Thymus (tissue), 11 donors: ENCODE measurements at regions not wholly inside any gene's neighbourhood (a gene's known extent, or its start where the extent isn't known, plus 50 kb on each side); places are given as distances from the start of the nearest gene placed in this dataset.
"Not testable (repeated sequence)": the region's sequence is repeated elsewhere in the genome, so short reads cannot be mapped to it uniquely, and the experiment has no call there.

ENCODE experiments used
- DNase-seq, 9 donors: peaks; one replicate each; pipeline ENCODE4 v3.0.0-alpha.2; 2013; ENCODE audit warnings: low spot score in 9 of 9, low read depth in 6 of 9, missing footprints in 1 of 9
- H3K27ac ChIP-seq, 2 donors: one replicate each; pipeline ENCODE4 v1.5.1; 2013; ENCODE audit warnings: control low read depth in 1 of 2, low read depth in 1 of 2, low read length in 1 of 2, mild to moderate bottlenecking in 1 of 2, moderate library complexity in 1 of 2
- H3K27me3 ChIP-seq, 2 donors: one replicate each; pipeline ENCODE4 v1.5.1; 2013; ENCODE audit warnings: low read length in 1 of 2; ENCODE audit not compliant: control insufficient read depth in 2 of 2, insufficient read depth in 1 of 2
- H3K36me3 ChIP-seq, 2 donors: one replicate each; pipeline ENCODE4 v1.5.1; 2013; ENCODE audit warnings: low read length in 1 of 2, mild to moderate bottlenecking in 1 of 2, moderate library complexity in 1 of 2; ENCODE audit not compliant: control insufficient read depth in 2 of 2, insufficient read depth in 2 of 2
- H3K4me1 ChIP-seq, 2 donors: one replicate each; pipeline ENCODE4 v1.5.1; 2013; ENCODE audit warnings: low read length in 2 of 2; ENCODE audit not compliant: control insufficient read depth in 2 of 2, insufficient read depth in 2 of 2
- H3K4me3 ChIP-seq, 2 donors: one replicate each; pipeline ENCODE4 v1.5.1; 2013; ENCODE audit warnings: low read length in 2 of 2, control low read depth in 1 of 2, mild to moderate bottlenecking in 1 of 2
- H3K9me3 ChIP-seq, 2 donors: one replicate each; pipeline ENCODE4 v1.5.1; 2013; ENCODE audit warnings: low read length in 1 of 2, mild to moderate bottlenecking in 1 of 2; ENCODE audit not compliant: control insufficient read depth in 2 of 2, insufficient read depth in 1 of 2
- WGBS: extraction: QIAGEN DNeasy Blood & Tissue Kit; methylation state at CpG from one replicate; pipeline ENCODE4 v1.1.7; 2013; 5-methylcytosine and 5-hydroxymethylcytosine counted together
- donor health status: healthy.

- 88% methylated on average over 2 of the region's 2 CpGs for WGBS
- no peak for DNase-seq
- Histone ChIP-seq H3K4me3 (no peak overlapping the region), H3K36me3 (no peaks in the 10 kb centered on the region), H3K4me1 (no peaks in the 10 kb centered on the region), H3K9me3 (no peaks in the 10 kb centered on the region), H3K27me3 (no peaks in the 10 kb centered on the region), H3K27ac (no peak overlapping the region)
Observed at GRCh38 chr12:74152370-74152769, 385.3 kb upstream of the ATXN7L3B start.

DNA sequence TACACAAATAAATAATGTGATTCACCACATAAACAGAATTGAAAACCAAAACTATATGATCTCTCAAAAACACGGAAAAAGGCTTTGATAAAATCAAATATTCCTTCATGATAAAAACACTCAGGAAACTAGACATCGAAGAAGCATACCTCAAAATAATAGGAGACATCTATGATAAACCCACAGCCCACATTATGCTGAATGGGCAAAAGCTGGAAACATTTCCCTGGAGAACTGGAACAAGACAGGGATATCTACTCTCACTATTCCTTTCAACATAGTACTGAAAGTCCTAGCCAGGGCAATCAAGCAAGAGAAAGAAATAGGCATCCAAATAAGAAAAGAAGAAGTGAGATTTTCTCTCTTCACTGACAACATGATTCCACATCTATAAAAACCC, 371.5 kb upstream of the ATXN7L3B start:
- Histone ChIP-seq H3K27me3 (no peaks in the 10 kb centered on the region), H3K27ac (no peak overlapping the region), H3K36me3 (no peaks in the 10 kb centered on the region), H3K9me3 (no peaks in the 10 kb centered on the region), H3K4me1 (no peaks in the 10 kb centered on the region), H3K4me3 (no peak overlapping the region)
- 92% methylated on average over 2 of the region's 2 CpGs for WGBS
- DNase-seq = no peak

DNA sequence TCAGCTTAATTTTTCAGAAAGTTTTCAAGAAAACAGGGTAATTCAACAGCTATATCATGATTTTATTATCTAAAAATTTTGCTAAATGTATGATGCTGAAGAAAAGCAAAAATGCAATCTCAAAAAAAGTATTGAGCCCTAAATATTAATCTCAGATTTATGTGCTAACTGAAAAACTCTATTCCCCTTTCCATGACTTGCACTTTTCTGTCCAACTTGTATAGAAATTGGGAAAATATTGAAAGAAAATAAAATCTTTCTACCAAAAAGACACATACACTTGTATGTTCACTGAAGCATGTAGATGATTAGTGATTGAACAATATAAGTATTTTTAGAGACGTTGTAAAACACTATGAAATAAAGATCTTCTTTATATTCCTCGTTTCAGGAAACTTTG, 368.0 kb upstream of the ATXN7L3B start:
- H3K27me3 ChIP-seq = no peaks in the 10 kb centered on the region
- H3K36me3 ChIP-seq = no peaks in the 10 kb centered on the region
- no peak overlapping the region for H3K4me3 ChIP-seq
- no peaks in the 10 kb centered on the region for H3K4me1 ChIP-seq
- H3K9me3 ChIP-seq = no peaks in the 10 kb centered on the region
- no peak overlapping the region for H3K27ac ChIP-seq
- DNase-seq = no peak
- WGBS = 73% methylated on average over 2 of the region's 2 CpGs

DNA sequence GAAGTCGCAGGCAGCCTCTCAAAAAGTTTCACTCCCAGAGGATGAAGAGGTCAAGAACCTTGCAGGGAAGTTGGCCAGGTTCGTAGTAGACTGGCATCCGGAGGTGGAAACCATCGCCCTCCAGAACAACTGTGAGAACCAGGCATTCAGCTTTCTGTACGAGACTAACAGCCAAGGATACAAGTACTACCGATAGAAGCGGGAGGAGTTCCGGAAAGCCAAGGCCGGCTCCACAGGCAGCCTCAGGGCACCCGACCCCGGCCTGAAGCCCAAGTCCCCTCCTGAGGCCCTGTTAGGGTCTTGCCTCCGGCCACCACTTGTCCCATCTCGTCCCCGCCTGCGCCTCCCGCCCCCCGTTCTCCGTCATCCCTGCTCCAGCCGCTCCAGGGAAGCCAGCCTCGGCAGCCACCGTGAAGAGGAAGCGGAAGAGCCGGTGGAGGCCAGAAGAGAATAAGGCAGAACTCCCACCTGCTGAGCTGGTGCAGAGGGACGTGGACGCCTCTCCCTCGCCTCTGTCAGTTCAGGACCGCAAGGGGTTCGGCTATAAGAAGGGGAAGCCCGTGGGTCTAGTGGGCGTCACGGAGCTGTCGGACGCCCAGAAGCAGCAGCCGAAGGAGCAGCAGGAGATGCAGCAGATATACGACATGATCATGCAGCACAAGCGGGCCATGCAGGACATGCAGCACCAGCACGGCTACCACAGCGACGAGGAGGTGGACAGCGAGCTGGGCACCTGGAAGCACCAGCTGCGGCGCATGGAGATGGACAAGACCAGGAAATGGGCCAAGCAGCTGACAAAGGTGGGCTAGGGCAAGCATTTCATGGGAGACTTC, 366.8 kb upstream of the ATXN7L3B start:
- Histone ChIP-seq H3K36me3 (no peaks in the 10 kb centered on the region), H3K27me3 (no peaks in the 10 kb centered on the region), H3K9me3 (no peaks in the 10 kb centered on the region), H3K4me1 (no peaks in the 10 kb centered on the region), H3K27ac (no peak overlapping the region), H3K4me3 (no peak overlapping the region)
- no peak for DNase-seq
- WGBS = 95% methylated on average over 42 of the region's 42 CpGs

GRCh38 chr12:74171478-74171909, 366.1 kb upstream of the ATXN7L3B start:
- Histone ChIP-seq H3K27ac (no peak overlapping the region), H3K4me1 (no peaks in the 10 kb centered on the region), H3K9me3 (no peaks in the 10 kb centered on the region), H3K27me3 (no peaks in the 10 kb centered on the region), H3K4me3 (no peak overlapping the region), H3K36me3 (no peaks in the 10 kb centered on the region)
- no peak for DNase-seq
- WGBS = 96% methylated on average over 19 of the region's 19 CpGs

GRCh38 chr12:74174961-74175360, 362.7 kb upstream of the ATXN7L3B start:
- not testable (repeated sequence) for H3K4me3 ChIP-seq, H3K27ac ChIP-seq, H3K4me1 ChIP-seq, DNase-seq, H3K9me3 ChIP-seq, H3K27me3 ChIP-seq, H3K36me3 ChIP-seq
- 93% methylated on average over 4 of the region's 4 CpGs for WGBS

DNA sequence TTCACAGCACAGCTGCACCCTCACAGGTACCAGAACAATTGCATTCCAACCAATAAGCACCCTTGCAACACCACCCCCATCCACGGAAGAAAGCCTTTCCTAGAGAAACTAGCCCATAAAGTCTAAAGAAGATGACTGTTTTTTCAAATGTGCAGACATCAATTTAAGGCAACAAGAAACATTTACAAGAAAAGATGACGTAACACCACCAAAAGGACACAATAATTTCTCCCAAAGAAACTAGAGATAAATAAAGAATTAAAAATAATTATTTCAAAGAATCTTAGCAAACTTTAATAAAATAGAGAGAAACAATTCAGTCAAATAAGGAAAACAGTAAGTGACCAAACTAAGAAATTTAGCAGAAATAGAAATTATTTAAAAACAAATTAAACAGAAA, 352.3 kb upstream of the ATXN7L3B start:
- Histone ChIP-seq H3K4me3 (no peak overlapping the region), H3K27ac (no peak overlapping the region), H3K27me3 (no peaks in the 10 kb centered on the region), H3K9me3 (no peaks in the 10 kb centered on the region), H3K36me3 (no peaks in the 10 kb centered on the region), H3K4me1 (no peaks in the 10 kb centered on the region)
- 76% methylated on average over 2 of the region's 2 CpGs for WGBS
- no peak for DNase-seq

GRCh38 chr12:74193191-74193590, 344.4 kb upstream of the ATXN7L3B start:
- 98% methylated on average over 2 of the region's 2 CpGs for WGBS
- Histone ChIP-seq H3K9me3 (no peaks in the 10 kb centered on the region), H3K27ac (no peak overlapping the region), H3K4me1 (no peaks in the 10 kb centered on the region), H3K36me3 (no peaks in the 10 kb centered on the region), H3K27me3 (no peaks in the 10 kb centered on the region), H3K4me3 (no peak overlapping the region)
- DNase-seq = no peak

GRCh38 chr12:74204236-74204635, 333.4 kb upstream of the ATXN7L3B start:
- H3K27ac ChIP-seq = no peak overlapping the region
- WGBS = 87% methylated on average over 3 of the region's 3 CpGs
- H3K4me3 ChIP-seq = no peak overlapping the region
- DNase-seq = no peak
- no peaks in the 10 kb centered on the region for H3K4me1 ChIP-seq
- no peaks in the 10 kb centered on the region for H3K9me3 ChIP-seq
- H3K36me3 ChIP-seq = no peaks in the 10 kb centered on the region
- no peaks in the 10 kb centered on the region for H3K27me3 ChIP-seq
